ENCODE measurements at regions not wholly inside any gene's neighbourhood (a gene's known extent, or its start where the extent isn't known, plus 50 kb on each side); places are given as distances from the start of the nearest gene placed in this dataset.

GRCh38 chr6:78483553-78484197 is 383.7 kb upstream of the IRAK1BP1 start:
- DNase-seq (ENCODE audit: low spot score) = no peak
- in situ Hi-C loops (cut with HindIII; ENCODE audit: low sequenced_read_pairs) = no loop called here

- in situ Hi-C loops (cut with HindIII; ENCODE audit: low sequenced_read_pairs) = no loop called here
- no peak for DNase-seq (ENCODE audit: low spot score)
Measured at GRCh38 chr6:78484198-78485064, 382.9 kb upstream of the IRAK1BP1 start.

GRCh38 chr6:78487401-78487800 is 379.9 kb upstream of the IRAK1BP1 start:
- in situ Hi-C loops (cut with HindIII; ENCODE audit: low sequenced_read_pairs) = no loop called here
- DNase-seq (ENCODE audit: low spot score) = no peak

DNA sequence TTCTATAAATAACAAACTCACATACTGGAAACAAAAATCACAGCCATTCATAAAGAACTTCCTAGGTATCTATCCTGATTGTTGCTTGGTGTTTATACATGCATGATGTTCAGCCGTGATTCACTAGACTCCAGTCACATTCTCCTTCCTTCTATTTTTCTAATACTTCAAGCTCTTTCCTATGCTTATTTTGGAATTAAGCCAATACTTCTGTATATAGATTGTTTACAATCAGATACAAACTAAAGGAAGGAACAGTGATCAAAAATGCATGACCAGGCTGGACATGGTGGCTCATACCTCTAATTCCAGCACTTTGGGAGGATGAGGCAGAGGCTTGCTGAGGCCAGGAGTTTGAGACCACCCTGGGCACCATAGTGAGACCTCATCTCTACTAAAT is 377.5 kb upstream of the IRAK1BP1 start:
- in situ Hi-C loops (cut with HindIII; ENCODE audit: low sequenced_read_pairs) = no loop called here

DNA sequence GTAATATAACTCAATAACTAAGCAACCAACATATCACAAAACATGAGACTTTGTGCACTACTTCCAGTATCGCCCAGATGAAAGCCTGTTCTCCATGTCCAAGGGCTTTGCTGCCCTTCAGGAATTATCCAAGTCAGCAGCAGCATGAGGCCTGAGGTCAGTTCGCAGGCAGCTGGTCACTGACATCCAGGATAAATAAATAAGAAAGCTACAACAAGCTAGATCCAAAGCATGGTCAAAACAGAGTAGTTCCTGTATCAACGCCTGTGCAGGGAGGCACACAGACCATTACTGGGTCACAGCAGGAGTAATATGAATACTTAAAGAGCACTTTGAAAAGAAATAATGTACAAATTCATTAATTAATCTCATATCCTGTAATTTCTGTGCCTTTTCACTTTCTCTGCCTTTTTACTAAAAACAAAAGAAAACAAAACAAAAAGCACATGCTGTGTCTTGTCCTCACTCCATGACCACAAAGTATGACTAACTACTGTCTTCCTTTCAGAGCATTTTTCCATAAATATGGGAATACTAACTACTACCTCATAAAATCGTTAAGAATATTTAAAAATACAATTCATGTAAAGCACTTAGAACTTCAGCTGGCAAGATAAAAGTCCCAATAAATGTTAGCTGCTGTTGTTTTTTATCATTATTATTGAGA is 374.9 kb upstream of the IRAK1BP1 start:
- no peak for DNase-seq (ENCODE audit: low spot score)
- in situ Hi-C loops (cut with HindIII; ENCODE audit: low sequenced_read_pairs) = no loop called here

More for the DNA sequence above, 377.5 kb upstream of the IRAK1BP1 start:
- no peak for DNase-seq (ENCODE audit: low spot score)

DNA sequence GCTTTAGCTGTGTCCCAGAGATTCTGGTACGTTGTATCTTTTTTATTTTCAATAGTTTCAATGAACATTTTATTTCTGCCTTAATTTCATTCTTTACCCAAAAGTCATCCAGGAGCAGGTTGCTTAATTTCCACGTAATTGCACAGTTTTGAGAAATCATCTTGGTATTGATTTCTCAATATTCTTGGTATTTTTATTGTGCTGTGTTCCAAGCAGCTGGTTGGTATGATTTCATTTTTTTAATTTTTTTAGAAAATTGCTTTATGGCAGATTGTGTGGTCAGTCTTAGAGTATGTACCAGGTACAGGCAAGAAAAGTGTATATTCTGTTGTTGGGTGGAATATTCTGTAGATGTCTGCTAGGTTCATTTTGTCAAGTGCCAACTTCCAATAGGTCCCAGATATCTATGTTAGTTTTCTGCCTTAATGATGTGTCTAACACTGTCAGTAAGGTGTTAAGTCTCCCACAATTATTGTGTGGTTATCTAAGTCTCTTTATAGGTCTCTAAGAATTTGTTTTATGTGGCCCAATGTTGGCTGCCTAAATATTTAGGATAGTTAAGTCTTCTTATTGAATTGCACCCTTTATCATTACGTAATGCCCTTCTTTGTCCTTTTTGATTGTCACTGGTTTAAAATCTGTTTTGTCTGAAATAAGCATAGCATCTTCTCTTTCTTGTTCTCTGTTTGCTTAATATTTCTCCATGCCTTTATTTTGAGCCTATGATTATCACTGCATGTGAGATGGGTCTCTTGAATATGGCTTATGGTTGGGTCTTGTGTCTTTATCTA is 366.9 kb upstream of the IRAK1BP1 start:
- in situ Hi-C loops (cut with HindIII; ENCODE audit: low sequenced_read_pairs) = no loop called here
- DNase-seq (ENCODE audit: low spot score) = no peak

- in situ Hi-C loops (cut with HindIII; ENCODE audit: low sequenced_read_pairs) = no loop called here
- no peak for DNase-seq (ENCODE audit: low spot score)
Measured at GRCh38 chr6:78502386-78502887, 364.9 kb upstream of the IRAK1BP1 start.

GRCh38 chr6:78505178-78505577 is 362.2 kb upstream of the IRAK1BP1 start:
- in situ Hi-C loops (cut with HindIII; ENCODE audit: low sequenced_read_pairs) = no loop called here
- DNase-seq (ENCODE audit: low spot score) = no peak

- in situ Hi-C loops (cut with HindIII; ENCODE audit: low sequenced_read_pairs) = no loop called here
- no peak for DNase-seq (ENCODE audit: low spot score)
Measured at GRCh38 chr6:78511009-78511408, 356.3 kb upstream of the IRAK1BP1 start.

DNA sequence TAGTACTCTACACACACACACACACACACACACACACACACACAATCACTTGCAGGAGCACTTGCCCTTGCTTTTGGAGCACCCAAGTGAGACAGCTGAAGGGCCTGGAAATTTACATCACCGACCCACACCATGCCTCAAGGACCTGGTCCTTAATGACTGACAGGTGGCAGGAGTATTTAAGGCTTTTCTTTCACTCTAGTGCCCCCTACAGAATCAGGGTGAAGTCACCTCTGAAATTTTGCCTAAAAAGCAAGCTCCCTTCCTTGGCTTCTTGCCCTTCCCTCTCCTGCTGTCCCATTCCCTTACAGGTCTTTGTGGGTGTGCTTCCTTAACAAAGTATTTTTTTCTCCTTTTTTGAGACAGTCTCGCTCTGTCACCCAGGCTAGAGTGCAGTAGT is 353.5 kb upstream of the IRAK1BP1 start:
- DNase-seq (ENCODE audit: low spot score) = no peak
- in situ Hi-C loops (cut with HindIII; ENCODE audit: low sequenced_read_pairs) = no loop called here

DNA sequence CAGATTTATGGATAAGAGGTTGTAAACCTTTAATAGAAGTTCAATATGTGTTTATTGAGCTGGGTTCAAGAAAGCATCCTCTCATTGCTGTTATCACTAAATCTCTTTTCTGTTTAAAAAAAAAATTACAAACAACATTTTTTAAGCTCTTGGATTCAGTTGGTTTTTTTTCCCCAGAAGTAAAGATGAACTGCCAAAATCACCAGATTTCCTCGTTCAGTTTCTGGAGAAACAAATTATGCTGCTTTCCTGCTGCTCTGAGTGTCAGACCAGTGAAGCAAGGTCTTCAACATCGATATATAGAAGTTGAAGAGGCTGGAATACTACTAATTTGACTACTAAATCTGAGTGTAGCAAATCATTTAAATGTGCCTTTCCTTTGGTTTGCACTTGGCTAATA is 352.1 kb upstream of the IRAK1BP1 start:
- in situ Hi-C loops (cut with HindIII; ENCODE audit: low sequenced_read_pairs) = no loop called here
- DNase-seq (ENCODE audit: low spot score) = no peak

DNA sequence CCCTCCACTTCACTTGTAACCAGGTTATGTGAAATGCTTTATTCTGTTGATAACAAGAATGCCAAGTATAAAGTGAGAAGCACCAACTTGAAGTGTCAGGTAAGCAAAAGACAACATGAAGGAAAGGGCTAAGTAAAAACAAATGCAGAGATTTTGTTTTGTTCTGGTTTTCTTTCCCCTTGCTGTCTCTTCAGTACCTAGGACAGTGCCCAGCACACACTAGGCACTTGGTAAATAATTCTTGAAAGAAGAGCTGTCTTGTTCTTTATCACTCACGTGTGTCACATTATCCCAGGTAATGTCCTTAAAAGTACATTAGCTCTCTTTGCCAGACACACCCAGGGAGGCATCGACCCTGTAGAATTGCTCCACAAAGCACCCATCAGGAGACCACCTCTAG is 350.0 kb upstream of the IRAK1BP1 start:
- in situ Hi-C loops (cut with HindIII; ENCODE audit: low sequenced_read_pairs) = no loop called here
- no peak for DNase-seq (ENCODE audit: low spot score)

DNA sequence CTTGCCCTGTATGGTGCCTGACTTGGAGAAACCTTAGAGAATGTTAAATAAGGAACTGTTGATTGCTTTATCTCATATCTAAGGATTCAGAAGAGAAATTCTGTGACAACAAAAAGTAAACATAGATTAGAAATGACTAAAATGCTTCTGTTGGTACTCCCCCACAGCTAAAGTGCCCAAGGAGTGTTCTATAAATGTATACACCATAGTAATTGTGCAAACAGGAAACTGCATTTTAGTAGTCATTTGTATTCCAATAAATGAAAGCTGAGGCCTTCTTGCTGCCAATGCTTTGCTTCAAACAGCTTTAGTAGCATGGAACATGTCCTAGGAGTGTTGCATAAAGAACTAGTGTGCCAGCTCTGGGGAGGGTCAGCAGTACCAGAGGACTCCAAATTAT is 343.7 kb upstream of the IRAK1BP1 start:
- no peak for DNase-seq (ENCODE audit: low spot score)
- in situ Hi-C loops (cut with HindIII; ENCODE audit: low sequenced_read_pairs) = no loop called here

DNA sequence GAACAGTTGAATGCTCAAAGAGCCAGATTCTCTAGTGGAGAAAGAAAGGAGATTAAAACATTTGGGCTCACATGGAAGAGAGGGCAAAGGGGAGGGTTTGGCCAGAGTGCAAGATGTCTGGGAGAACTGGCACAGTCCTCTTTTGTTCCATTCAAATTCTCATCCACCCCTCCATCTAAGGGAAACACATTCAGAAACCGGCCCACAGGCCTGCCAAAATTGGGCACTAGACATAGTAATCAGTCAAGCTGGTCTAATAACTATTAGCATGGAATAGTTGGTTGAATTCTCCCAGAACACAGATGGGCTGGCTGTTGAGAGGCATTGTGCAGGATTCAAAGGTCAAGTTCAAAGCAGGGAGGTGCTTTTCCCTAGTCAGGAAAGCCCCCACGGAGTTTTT is 341.4 kb upstream of the IRAK1BP1 start:
- DNase-seq (ENCODE audit: low spot score) = peak; percentile 18
- in situ Hi-C loops (cut with HindIII; ENCODE audit: low sequenced_read_pairs) = no loop called here

- DNase-seq (ENCODE audit: low spot score) = no peak
- in situ Hi-C loops (cut with HindIII; ENCODE audit: low sequenced_read_pairs) = no loop called here
Measured at GRCh38 chr6:78526432-78526831, 340.9 kb upstream of the IRAK1BP1 start.

DNA sequence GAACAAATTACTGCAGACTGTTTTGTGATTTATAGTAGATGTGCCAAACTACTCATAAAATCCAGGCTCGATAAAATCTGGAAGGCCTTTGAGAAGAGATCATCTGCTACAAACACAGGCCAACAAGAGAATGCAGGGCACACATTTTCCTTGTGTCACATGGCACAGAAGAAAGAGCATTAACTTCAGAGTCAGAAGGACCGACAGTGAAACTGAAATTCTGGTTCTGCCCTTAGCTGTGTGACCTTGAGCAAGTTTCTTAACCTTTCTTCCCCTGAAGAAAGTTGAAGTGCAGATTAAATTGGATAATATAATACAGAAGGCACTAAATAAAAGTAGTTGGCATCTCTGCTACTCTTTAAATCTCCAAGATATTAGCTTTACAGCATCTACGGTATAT is 338.4 kb upstream of the IRAK1BP1 start:
- no peak for DNase-seq (ENCODE audit: low spot score)
- in situ Hi-C loops (cut with HindIII; ENCODE audit: low sequenced_read_pairs) = no loop called here

GRCh38 chr6:78530208-78530607 is 337.1 kb upstream of the IRAK1BP1 start:
- DNase-seq (ENCODE audit: low spot score) = no peak
- in situ Hi-C loops (cut with HindIII; ENCODE audit: low sequenced_read_pairs) = no loop called here

- in situ Hi-C loops (cut with HindIII; ENCODE audit: low sequenced_read_pairs) = no loop called here
- DNase-seq (ENCODE audit: low spot score) = no peak
Measured at GRCh38 chr6:78533426-78533825, 333.9 kb upstream of the IRAK1BP1 start.

- in situ Hi-C loops (cut with HindIII; ENCODE audit: low sequenced_read_pairs) = no loop called here
- DNase-seq (ENCODE audit: low spot score) = no peak
Measured at GRCh38 chr6:78533876-78534275, 333.5 kb upstream of the IRAK1BP1 start.
